ENCODE measurements at regions not wholly inside any gene's neighbourhood (a gene's known extent, or its start where the extent isn't known, plus 50 kb on each side); places are given as distances from the start of the nearest gene placed in this dataset.
A peak's percentile ranks its signal among the peaks of the same experiment; 100 is the strongest.

DNA sequence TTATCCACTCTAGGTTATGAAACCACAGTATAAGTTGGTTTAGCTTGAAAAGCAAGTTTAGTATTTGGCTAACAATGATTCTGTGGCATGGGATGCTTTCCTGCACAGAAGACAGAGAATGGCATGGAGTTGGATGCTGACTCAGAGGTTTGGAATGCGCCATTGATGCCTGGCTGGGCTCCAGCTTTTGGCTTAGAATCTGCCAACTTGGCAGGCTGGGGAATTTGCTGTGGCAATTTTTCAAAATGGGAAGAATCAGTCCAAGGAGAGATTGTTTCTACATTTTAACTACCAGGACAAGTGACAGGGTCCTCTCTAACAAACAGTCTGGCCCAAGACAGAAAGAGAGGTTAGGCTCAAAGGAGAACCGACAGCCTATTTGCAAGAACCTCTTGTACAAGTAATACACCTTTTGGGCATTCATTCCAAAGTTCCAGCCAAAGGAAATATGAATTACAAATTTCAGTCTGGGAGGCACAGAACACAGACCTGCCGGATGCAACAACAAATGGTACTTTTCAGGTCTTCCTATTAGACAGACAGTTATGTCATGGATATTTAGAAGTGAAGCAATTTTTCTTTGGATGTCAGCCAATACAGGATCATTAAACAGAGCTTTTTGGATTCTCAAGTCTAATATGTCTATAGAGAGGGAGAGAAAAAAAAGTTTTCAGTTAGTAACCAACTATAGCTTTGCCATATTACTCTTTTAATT is 1027.7 kb downstream of the TMEM182 start:
- intact Hi-C loops (cut with DNase I): no loop called here
- DNase-seq (peak in 3 of 5 donors; percentile 23 to 41 (median 37)), ATAC-seq (peak in 3 of 4 donors; percentile 42 to 68 (median 46))
- no peaks in the 10 kb centered on the region for H3K36me3 ChIP-seq
- 30 to 48% (median 36%) methylated on average over 3 of the region's 3 CpGs for WGBS, 4 donors
- H3K4me1 ChIP-seq: peaks cover 0 to 6% (median 0%) of the 10 kb centered on the region in 12 donors
- no peak overlapping the region for H3K4me3 ChIP-seq
- H3K27me3 ChIP-seq: no peaks in the 10 kb centered on the region
- no peaks in the 10 kb centered on the region for H3K9me3 ChIP-seq
- TF ChIP-seq, protein P1, sequence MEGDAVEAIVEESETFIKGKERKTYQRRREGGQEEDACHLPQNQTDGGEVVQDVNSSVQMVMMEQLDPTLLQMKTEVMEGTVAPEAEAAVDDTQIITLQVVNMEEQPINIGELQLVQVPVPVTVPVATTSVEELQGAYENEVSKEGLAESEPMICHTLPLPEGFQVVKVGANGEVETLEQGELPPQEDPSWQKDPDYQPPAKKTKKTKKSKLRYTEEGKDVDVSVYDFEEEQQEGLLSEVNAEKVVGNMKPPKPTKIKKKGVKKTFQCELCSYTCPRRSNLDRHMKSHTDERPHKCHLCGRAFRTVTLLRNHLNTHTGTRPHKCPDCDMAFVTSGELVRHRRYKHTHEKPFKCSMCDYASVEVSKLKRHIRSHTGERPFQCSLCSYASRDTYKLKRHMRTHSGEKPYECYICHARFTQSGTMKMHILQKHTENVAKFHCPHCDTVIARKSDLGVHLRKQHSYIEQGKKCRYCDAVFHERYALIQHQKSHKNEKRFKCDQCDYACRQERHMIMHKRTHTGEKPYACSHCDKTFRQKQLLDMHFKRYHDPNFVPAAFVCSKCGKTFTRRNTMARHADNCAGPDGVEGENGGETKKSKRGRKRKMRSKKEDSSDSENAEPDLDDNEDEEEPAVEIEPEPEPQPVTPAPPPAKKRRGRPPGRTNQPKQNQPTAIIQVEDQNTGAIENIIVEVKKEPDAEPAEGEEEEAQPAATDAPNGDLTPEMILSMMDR (IDR thresholded peaks at IDR 0.05): no peak
- no peak for TF ChIP-seq POLR2A (IDR thresholded peaks at IDR 0.05)
- no peak overlapping the region for H3K27ac ChIP-seq

DNA sequence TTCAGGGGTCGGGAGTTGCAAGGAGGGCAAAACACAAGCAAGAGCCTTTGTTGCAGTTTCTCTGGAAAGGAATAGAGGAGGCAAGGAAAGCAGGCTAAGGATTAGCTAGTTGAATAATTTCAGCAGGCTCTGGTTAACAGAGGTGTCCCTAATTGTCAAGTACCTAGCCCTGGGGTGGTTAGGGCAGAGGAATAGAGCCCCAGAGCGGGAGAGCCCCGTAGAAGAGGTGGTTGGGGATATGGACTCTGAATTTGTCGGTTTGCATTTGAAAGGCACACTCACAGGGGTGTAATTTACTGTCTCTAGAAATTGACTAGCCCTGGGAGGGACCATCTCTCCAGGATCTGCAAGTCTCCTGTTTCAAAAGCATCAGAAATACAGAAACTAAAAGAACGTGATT is 1030.2 kb downstream of the TMEM182 start:
- 48 to 62% (median 51%) methylated on average over 5 of the region's 5 CpGs for WGBS, 4 donors
- TF ChIP-seq, protein P1 (IDR thresholded peaks at IDR 0.05): no peak
- no peak for TF ChIP-seq POLR2A (IDR thresholded peaks at IDR 0.05)
- ATAC-seq: no peak
- Histone ChIP-seq H3K36me3 (no peaks in the 10 kb centered on the region), H3K27me3 (no peaks in the 10 kb centered on the region), H3K4me3 (no peak overlapping the region), H3K9me3 (no peaks in the 10 kb centered on the region), H3K4me1 (peaks cover 0 to 6% (median 0%) of the 10 kb centered on the region in 12 donors), H3K27ac (no peak overlapping the region)
- DNase-seq: no peak
- intact Hi-C loops (cut with DNase I): no loop called here

DNA sequence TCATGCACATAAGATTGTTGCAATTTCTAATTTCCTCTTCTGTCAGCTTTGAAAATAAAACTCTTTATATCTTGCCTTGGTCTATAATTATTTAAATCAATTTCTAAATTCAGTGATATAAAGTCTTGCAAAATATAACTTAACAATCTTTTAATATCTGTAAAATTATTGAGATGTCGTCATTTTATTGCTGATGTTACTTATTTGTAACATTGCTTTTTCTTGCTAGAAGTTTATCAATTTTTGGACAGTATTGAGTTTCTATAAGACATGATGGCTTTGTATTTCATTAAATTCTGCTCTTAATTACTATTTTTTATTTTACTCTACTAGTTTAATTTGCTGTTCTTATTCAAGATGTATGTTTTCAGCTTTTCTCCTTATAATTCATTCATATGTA is 1036.5 kb downstream of the TMEM182 start:
- WGBS, 4 donors: 71 to 79% (median 75%) methylated on average over 1 of the region's 1 CpG
- Histone ChIP-seq H3K27ac (no peak overlapping the region), H3K9me3 (no peaks in the 10 kb centered on the region), H3K4me1 (no peaks in the 10 kb centered on the region), H3K4me3 (no peak overlapping the region), H3K27me3 (no peaks in the 10 kb centered on the region), H3K36me3 (no peaks in the 10 kb centered on the region)
- TF ChIP-seq, protein P1 (IDR thresholded peaks at IDR 0.05): no peak
- TF ChIP-seq POLR2A (IDR thresholded peaks at IDR 0.05): no peak
- intact Hi-C loops (cut with DNase I): no loop called here
- DNase-seq (no peak), ATAC-seq (no peak)

DNA sequence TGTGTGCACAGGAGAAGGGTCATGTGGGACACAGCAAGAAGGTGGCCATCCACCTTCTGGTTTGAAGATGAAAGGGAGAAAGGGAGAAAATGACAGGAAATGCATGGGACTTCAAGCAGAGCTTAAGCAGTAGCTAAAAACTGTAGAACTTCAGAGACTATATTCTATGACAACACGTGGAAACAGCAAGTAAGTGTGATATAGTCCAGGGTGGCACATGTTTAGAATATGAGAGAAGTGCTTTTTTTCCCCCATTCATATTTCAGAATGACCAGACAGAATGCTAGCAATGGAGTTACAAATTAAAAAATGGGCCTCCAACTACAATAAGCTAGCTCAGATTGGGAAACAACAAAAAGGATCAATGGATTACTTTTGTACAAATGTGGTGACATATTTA is 1042.2 kb downstream of the TMEM182 start:
- intact Hi-C loops (cut with DNase I): no loop called here
- Histone ChIP-seq H3K9me3 (peaks cover 0 to 2% (median 0%) of the 10 kb centered on the region in 12 donors), H3K4me1 (no peaks in the 10 kb centered on the region), H3K27me3 (no peaks in the 10 kb centered on the region), H3K27ac (no peak overlapping the region), H3K36me3 (no peaks in the 10 kb centered on the region), H3K4me3 (no peak overlapping the region)
- TF ChIP-seq, protein P1 (IDR thresholded peaks at IDR 0.05): no peak
- TF ChIP-seq POLR2A (IDR thresholded peaks at IDR 0.05): no peak
- WGBS, 4 donors: 44 to 64% (median 52%) methylated on average over 1 of the region's 1 CpG
- ATAC-seq (no peak), DNase-seq (no peak)
